Stomach (tissue), 4 donors: ENCODE measurements at regions not wholly inside any gene's neighbourhood (a gene's known extent, or its start where the extent isn't known, plus 50 kb on each side); places are given as distances from the start of the nearest gene placed in this dataset.

Source experiments
- CTCF ChIP-seq, 7 experiments: fragments of 450-650 bp in 4 of 7; fragments of 200-600 bp in 3 of 7; sonication (generic) in 3 of 7; IDR thresholded peaks; one replicate each; pipeline ENCODE4 v1.5.1; 2016 to 2019; ENCODE audit warnings: antibody characterized with exemption in 7 of 7, control low read depth in 2 of 7, mild to moderate bottlenecking in 1 of 7
- POLR2A ChIP-seq, 4 donors: fragments of 450-650 bp; IDR thresholded peaks; one replicate each; pipeline ENCODE4 v1.6.1; 2016; ENCODE audit warnings: antibody characterized with exemption in 4 of 4, control low read depth in 2 of 4, mild to moderate bottlenecking in 1 of 4, moderate library complexity in 1 of 4

- TF ChIP-seq CTCF (IDR thresholded peaks at IDR 0.05): no peak
- no peak for TF ChIP-seq POLR2A (IDR thresholded peaks at IDR 0.05)
Observed at GRCh38 chr15:28783466-28783865, 65.0 kb downstream of the GOLGA6L7 start.
